ENCODE measurements at regions not wholly inside any gene's neighbourhood (a gene's known extent, or its start where the extent isn't known, plus 50 kb on each side); places are given as distances from the start of the nearest gene placed in this dataset.
"Not testable (repeated sequence)": the region's sequence is repeated elsewhere in the genome, so short reads cannot be mapped to it uniquely, and the experiment has no call there.

- Mint-ChIP-seq H3K27ac (no peak overlapping the region), H3K27me3 (ENCODE audit: low read depth) (peaks cover 35% of the 10 kb centered on the region), H3K4me1 (peaks cover 12% of the 10 kb centered on the region), H3K36me3 (no peaks in the 10 kb centered on the region), H3K4me3 (no peak overlapping the region), H3K9me3 (no peaks in the 10 kb centered on the region)
- TF ChIP-seq, protein P1, sequence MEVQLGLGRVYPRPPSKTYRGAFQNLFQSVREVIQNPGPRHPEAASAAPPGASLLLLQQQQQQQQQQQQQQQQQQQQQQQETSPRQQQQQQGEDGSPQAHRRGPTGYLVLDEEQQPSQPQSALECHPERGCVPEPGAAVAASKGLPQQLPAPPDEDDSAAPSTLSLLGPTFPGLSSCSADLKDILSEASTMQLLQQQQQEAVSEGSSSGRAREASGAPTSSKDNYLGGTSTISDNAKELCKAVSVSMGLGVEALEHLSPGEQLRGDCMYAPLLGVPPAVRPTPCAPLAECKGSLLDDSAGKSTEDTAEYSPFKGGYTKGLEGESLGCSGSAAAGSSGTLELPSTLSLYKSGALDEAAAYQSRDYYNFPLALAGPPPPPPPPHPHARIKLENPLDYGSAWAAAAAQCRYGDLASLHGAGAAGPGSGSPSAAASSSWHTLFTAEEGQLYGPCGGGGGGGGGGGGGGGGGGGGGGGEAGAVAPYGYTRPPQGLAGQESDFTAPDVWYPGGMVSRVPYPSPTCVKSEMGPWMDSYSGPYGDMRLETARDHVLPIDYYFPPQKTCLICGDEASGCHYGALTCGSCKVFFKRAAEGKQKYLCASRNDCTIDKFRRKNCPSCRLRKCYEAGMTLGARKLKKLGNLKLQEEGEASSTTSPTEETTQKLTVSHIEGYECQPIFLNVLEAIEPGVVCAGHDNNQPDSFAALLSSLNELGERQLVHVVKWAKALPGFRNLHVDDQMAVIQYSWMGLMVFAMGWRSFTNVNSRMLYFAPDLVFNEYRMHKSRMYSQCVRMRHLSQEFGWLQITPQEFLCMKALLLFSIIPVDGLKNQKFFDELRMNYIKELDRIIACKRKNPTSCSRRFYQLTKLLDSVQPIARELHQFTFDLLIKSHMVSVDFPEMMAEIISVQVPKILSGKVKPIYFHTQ (CRISPR knock-in tag; IDR thresholded peaks at IDR 0.05), result no peak
- TF ChIP-seq OVOL2 (CRISPR knock-in tag; IDR thresholded peaks at IDR 0.05; ENCODE audit: borderline replicate concordance), result no peak
- no peak for TF ChIP-seq ZMAT4 (CRISPR knock-in tag; IDR thresholded peaks at IDR 0.05)
- no peak for TF ChIP-seq MXD4 (CRISPR knock-in tag; IDR thresholded peaks at IDR 0.05; ENCODE audit: borderline replicate concordance)
- no peak for TF ChIP-seq GABPB1 (CRISPR knock-in tag; IDR thresholded peaks at IDR 0.05)
- TF ChIP-seq, protein P2, sequence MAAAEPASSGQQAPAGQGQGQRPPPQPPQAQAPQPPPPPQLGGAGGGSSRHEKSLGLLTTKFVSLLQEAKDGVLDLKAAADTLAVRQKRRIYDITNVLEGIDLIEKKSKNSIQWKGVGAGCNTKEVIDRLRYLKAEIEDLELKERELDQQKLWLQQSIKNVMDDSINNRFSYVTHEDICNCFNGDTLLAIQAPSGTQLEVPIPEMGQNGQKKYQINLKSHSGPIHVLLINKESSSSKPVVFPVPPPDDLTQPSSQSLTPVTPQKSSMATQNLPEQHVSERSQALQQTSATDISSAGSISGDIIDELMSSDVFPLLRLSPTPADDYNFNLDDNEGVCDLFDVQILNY (CRISPR knock-in tag; IDR thresholded peaks at IDR 0.05), result no peak
- ChIA-PET POLR2A (no interaction called here), CTCF (no interaction called here)
- no peak for ATAC-seq
- no peak for DNase-seq (ENCODE audit: low spot score)
These were observed 135.3 kb downstream of the PPIAL4G start for GRCh38 chr1:148347781-148348180.

DNA sequence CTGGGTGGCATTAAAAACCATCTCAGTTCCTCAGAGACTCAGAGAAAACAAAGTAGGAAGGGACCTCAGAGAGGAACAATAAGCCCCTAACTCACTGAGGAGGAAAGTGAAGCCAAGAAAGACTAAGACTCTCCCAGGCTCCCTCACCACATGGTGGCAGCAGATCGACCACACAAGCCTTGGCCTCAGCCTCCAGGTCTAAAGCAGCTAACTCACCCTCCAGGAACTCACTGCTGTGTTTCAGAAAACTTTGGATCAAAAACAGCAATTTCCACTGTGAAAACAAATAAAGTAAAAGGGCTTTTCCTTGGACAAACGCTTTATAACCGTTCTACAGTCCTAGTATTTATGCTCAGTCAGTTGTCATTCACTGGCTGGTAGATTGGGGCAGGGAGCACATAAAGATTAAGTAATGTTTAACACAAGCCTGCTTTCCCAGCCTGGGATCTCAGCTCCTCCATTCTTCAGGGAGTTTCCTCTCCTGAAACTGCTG is 137.4 kb downstream of the PPIAL4G start:
- ATAC-seq, result peak; percentile 34; the same call in 1 of the 2 replicates
- H3K4me3 Mint-ChIP-seq, result not testable (repeated sequence)

GRCh38 chr1:148344651-148345050 is 138.5 kb downstream of the PPIAL4G start:
- not testable (repeated sequence) for ATAC-seq; H3K27me3 Mint-ChIP-seq (ENCODE audit: low read depth); DNase-seq (ENCODE audit: low spot score); H3K4me3 Mint-ChIP-seq; H3K27ac Mint-ChIP-seq; H3K4me1 Mint-ChIP-seq; H3K9me3 Mint-ChIP-seq; H3K36me3 Mint-ChIP-seq
- CTCF ChIA-PET, result interaction anchor here (1.2 to 1.5 kb wide), 2 partner anchors 10 to 27 kb away, joined by 4 read pairs; no protein-coding TSS in a partner anchor
- POLR2A ChIA-PET, result interaction anchor here (1.3 kb wide), 1 partner anchor 81 kb away, joined by 3 read pairs; no protein-coding TSS in a partner anchor

More for the DNA sequence above, 137.4 kb downstream of the PPIAL4G start:
- peak; percentile 35 for DNase-seq (ENCODE audit: low spot score)
- H3K36me3 Mint-ChIP-seq, H3K9me3 Mint-ChIP-seq, H3K4me1 Mint-ChIP-seq: not testable (repeated sequence)
- H3K27me3 Mint-ChIP-seq (ENCODE audit: low read depth), result peaks cover 15% of the 10 kb centered on the region
- ChIA-PET POLR2A (interaction anchor here (1.3 kb wide), 1 partner anchor 82 kb away, joined by 7 read pairs; no protein-coding TSS in a partner anchor), CTCF (interaction anchor here (0.8 to 1.5 kb wide), 7 partner anchors 9 to 84 kb away, joined by 3 to 7 read pairs (median 4); no protein-coding TSS in a partner anchor)
- peak overlapping the region; percentile 50 for H3K27ac Mint-ChIP-seq

- CTCF ChIA-PET; ATAC-seq; H3K9me3 Mint-ChIP-seq; POLR2A ChIA-PET; H3K27ac Mint-ChIP-seq; H3K27me3 Mint-ChIP-seq (ENCODE audit: low read depth); H3K36me3 Mint-ChIP-seq; H3K4me3 Mint-ChIP-seq; DNase-seq (ENCODE audit: low spot score); H3K4me1 Mint-ChIP-seq: not testable (repeated sequence)
These were observed 141.4 kb downstream of the PPIAL4G start for GRCh38 chr1:148341729-148342128.

DNA sequence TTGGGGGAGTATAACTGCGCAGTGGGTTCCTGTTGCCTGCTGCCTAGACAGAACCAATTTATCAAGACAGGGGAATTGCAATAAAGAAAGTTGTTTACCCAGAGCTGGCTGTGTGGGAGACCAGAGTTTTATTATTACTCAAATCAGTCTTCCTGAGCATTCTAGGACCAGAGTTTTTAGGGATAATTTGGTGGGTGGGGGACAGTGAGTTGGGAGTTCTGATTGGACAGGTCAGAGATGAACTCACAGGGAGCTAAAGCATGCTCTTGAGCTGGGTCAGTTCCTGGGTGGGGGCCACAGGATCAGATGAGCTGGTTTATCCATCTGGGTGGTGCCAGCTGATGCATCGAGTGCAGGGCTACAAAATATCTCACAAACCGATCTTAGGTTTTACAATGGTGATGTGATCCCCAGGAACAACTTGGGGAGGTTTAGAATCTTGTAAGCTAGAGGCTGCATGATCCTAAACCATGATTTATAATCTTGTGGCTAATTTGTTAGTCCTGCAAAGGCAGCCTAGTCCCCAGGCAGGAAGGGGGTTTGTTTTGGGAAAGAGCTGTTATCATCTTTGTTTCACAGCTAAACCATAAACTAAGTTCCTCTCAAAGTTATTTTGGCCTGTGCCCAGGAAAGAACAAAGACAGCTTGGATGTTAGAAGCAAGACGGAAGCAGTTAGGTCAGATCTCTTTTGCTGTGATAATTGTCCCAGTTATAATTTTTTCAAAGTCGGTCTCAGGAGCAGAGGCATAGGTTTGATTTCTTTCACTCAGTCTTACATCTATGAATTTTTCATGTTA is 146.8 kb downstream of the PPIAL4G start:
- H3K27ac Mint-ChIP-seq; H3K27me3 Mint-ChIP-seq (ENCODE audit: low read depth); ATAC-seq; DNase-seq (ENCODE audit: low spot score): not testable (repeated sequence)
- ChIA-PET CTCF (interaction anchor here (2.0 kb wide), 1 partner anchor 9 kb away, joined by 7 read pairs; no protein-coding TSS in a partner anchor), POLR2A (interaction anchor here (1.0 to 1.1 kb wide), 2 partner anchors 52 to 73 kb away, joined by 3 to 4 read pairs; no protein-coding TSS in a partner anchor)
- peaks cover 16% of the 10 kb centered on the region for H3K9me3 Mint-ChIP-seq
- peak overlapping the region; percentile 96 for H3K4me3 Mint-ChIP-seq
- peaks cover 23% of the 10 kb centered on the region for H3K4me1 Mint-ChIP-seq
- peaks cover 15% of the 10 kb centered on the region for H3K36me3 Mint-ChIP-seq
